Gastroesophageal sphincter (tissue), 3 donors: ENCODE measurements at regions not wholly inside any gene's neighbourhood (a gene's known extent, or its start where the extent isn't known, plus 50 kb on each side); places are given as distances from the start of the nearest gene placed in this dataset.

ENCODE experiments used
- EP300 ChIP-seq: sonication (generic); formaldehyde crosslinking; IDR thresholded peaks from one replicate; pipeline ENCODE4 v1.6.1; 2017; ENCODE audit warnings: antibody characterized with exemption, mild to moderate bottlenecking
- POLR2A ChIP-seq, 2 donors: fragments of 450-650 bp; IDR thresholded peaks; one replicate each; pipeline ENCODE4 v1.6.1; 2017; ENCODE audit warnings: antibody characterized with exemption in 2 of 2, mild to moderate bottlenecking in 2 of 2, moderate library complexity in 1 of 2
- POLR2AphosphoS5 ChIP-seq: sonication (generic); formaldehyde crosslinking; IDR thresholded peaks from one replicate; pipeline ENCODE4 v1.6.1; 2017; ENCODE audit warnings: antibody characterized with exemption
- TF ChIP-seq, protein P1 (sequence below), 4 experiments: fragments of 200-600 bp in 2 of 4; fragments of 450-650 bp in 2 of 4; sonication (generic) in 1 of 4; IDR thresholded peaks; one replicate each; pipeline ENCODE4 v1.5.1; 2017 to 2019; ENCODE audit warnings: antibody characterized with exemption in 4 of 4, mild to moderate bottlenecking in 2 of 4, moderate library complexity in 2 of 4

GRCh38 chr2:150125708-150126107, 361.8 kb downstream of the RND3 start:
- TF ChIP-seq, protein P1, sequence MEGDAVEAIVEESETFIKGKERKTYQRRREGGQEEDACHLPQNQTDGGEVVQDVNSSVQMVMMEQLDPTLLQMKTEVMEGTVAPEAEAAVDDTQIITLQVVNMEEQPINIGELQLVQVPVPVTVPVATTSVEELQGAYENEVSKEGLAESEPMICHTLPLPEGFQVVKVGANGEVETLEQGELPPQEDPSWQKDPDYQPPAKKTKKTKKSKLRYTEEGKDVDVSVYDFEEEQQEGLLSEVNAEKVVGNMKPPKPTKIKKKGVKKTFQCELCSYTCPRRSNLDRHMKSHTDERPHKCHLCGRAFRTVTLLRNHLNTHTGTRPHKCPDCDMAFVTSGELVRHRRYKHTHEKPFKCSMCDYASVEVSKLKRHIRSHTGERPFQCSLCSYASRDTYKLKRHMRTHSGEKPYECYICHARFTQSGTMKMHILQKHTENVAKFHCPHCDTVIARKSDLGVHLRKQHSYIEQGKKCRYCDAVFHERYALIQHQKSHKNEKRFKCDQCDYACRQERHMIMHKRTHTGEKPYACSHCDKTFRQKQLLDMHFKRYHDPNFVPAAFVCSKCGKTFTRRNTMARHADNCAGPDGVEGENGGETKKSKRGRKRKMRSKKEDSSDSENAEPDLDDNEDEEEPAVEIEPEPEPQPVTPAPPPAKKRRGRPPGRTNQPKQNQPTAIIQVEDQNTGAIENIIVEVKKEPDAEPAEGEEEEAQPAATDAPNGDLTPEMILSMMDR (IDR thresholded peaks at IDR 0.05): no peak
- TF ChIP-seq POLR2AphosphoS5 (no peak), EP300 (no peak), POLR2A (IDR thresholded peaks at IDR 0.05) (no peak)
